HCT116 (cell line): ENCODE measurements at regions not wholly inside any gene's neighbourhood (a gene's known extent, or its start where the extent isn't known, plus 50 kb on each side); places are given as distances from the start of the nearest gene placed in this dataset.

Source experiments
- ATAC-seq: fragments of 200-7000 bp; cut with Tn5 transposase; 2 replicates; pipeline ENCODE4 v1.9.1; 2020; ENCODE audit warnings: mild to moderate bottlenecking, moderate library complexity
- BruUV-seq: library from RNA; stranded (reverse); fragments of 400-500 nt; replicated peaks from 2 replicates; lab custom pipeline; 2021; lab: Mats Ljungman, UMichigan
- CTCF ChIA-PET: fragments of 300-600 bp; sonication (Branson Sonifier 250); formaldehyde crosslinking; loops from one replicate; lab custom pipeline; 2021; ENCODE audit warnings: antibody characterized with exemption; lab: Charles Lee
- POLR2A ChIA-PET: fragments of 300-600, 350-600 bp; sonication (Branson Sonifier 250); formaldehyde crosslinking; loops from one replicate; lab custom pipeline; 2021; ENCODE audit warnings: antibody characterized with exemption; lab: Charles Lee
- RAD21 ChIA-PET, 2 experiments: fragments of 300-600 bp; sonication (Branson Sonifier 250); formaldehyde crosslinking; loops; one replicate each; lab custom pipeline; 2023; ENCODE audit warnings: low total read pairs in 2 of 2; ENCODE audit not compliant: uncharacterized antibody in 2 of 2, unreplicated experiment in 2 of 2, low non-redundant PET in 1 of 2; lab: Charles Lee
- DNase-seq: peaks from one replicate; pipeline ENCODE4 v3.0.0-alpha.2; 2010; ENCODE audit warnings: low read depth, low spot score
- H2AFZ ChIP-seq: fragments of 200-600 bp; shearing (Covaris generic), sonication (generic); 2 replicates; pipeline ENCODE4 v1.6.1; 2017; ENCODE audit warnings: low read depth, mixed run types, mixed read lengths, antibody characterized with exemption, low read length; ENCODE audit not compliant: poor library complexity, severe bottlenecking
- H3K27ac ChIP-seq: 2 replicates; pipeline ENCODE4 v1.5.1; 2012; ENCODE audit warnings: low read depth, low read length
- H3K27me3 ChIP-seq: fragments of 200-600 bp; sonication (generic); 2 replicates; pipeline ENCODE4 v1.6.1; 2016; ENCODE audit warnings: mixed run types, low read length, mixed read lengths; ENCODE audit not compliant: insufficient read depth
- H3K36me3 ChIP-seq, 2 experiments: fragments of 200-500 bp in 1 of 2; fragments of 200-600 bp in 1 of 2; sonication (Bioruptor generic) in 1 of 2; sonication (generic) in 1 of 2; 2 replicates each; pipeline versions ENCODE4 v1.5.1 to v1.6.1; 2014 to 2016; ENCODE audit warnings: low read length in 2 of 2, inconsistent platforms in 1 of 2, mixed read lengths in 1 of 2, mixed run types in 1 of 2; ENCODE audit not compliant: insufficient read depth in 2 of 2, control insufficient read depth in 1 of 2
- H3K4me1 ChIP-seq, 2 experiments: fragments of 200-600 bp in 1 of 2; sonication (generic) in 1 of 2; 2 replicates each; pipeline versions ENCODE4 v1.5.1 to v1.6.1; 2012 to 2017; ENCODE audit warnings: low read length in 2 of 2, inconsistent platforms in 1 of 2, mild to moderate bottlenecking in 1 of 2, mixed read lengths in 1 of 2, mixed run types in 1 of 2, moderate library complexity in 1 of 2; ENCODE audit not compliant: insufficient read depth in 2 of 2, control insufficient read depth in 1 of 2
- H3K4me2 ChIP-seq: fragments of 200-600 bp; sonication (generic); 2 replicates; pipeline ENCODE4 v1.6.1; 2017; ENCODE audit warnings: mixed run types, low read length, mixed read lengths
- H3K4me3 ChIP-seq, 2 experiments: fragments of 200-600 bp in 1 of 2; sonication (generic) in 1 of 2; replicated peaks in 1 of 2; 2 replicates each; pipeline ENCODE4 v1.5.1; 2011 to 2016; ENCODE audit warnings: low read length in 2 of 2, control low read depth in 1 of 2, low read depth in 1 of 2, mild to moderate bottlenecking in 1 of 2, mixed read lengths in 1 of 2, mixed run types in 1 of 2
- H3K79me2 ChIP-seq: fragments of 200-600 bp; sonication (generic); 2 replicates; pipeline ENCODE4 v1.6.1; 2017; ENCODE audit warnings: mild to moderate bottlenecking, mixed run types, low read length, moderate library complexity, mixed read lengths; ENCODE audit not compliant: insufficient read depth
- H3K9ac ChIP-seq: fragments of 200-600 bp; sonication (generic); 2 replicates; pipeline ENCODE4 v1.6.1; 2016; ENCODE audit warnings: low read length, mixed read lengths
- H3K9me2 ChIP-seq: fragments of 200-600 bp; sonication (generic), shearing (Covaris generic); 2 replicates; pipeline ENCODE4 v1.6.1; 2017; ENCODE audit warnings: mixed run types, mild to moderate bottlenecking, moderate library complexity; ENCODE audit not compliant: insufficient read depth
- H3K9me3 ChIP-seq, 2 experiments: fragments of 200-500 bp in 1 of 2; fragments of 200-600 bp in 1 of 2; sonication (Bioruptor generic) in 1 of 2; sonication (generic) in 1 of 2; 2 replicates each; pipeline ENCODE4 v1.6.1; 2014 to 2017; ENCODE audit warnings: low read length in 2 of 2, mixed read lengths in 2 of 2, inconsistent platforms in 1 of 2, low read depth in 1 of 2, mild to moderate bottlenecking in 1 of 2, mixed run types in 1 of 2, moderate library complexity in 1 of 2; ENCODE audit not compliant: control insufficient read depth in 1 of 2, insufficient read depth in 1 of 2
- H4K20me1 ChIP-seq: fragments of 200-600 bp; sonication (generic), shearing (Covaris generic); 2 replicates; pipeline ENCODE4 v1.6.1; 2017; ENCODE audit warnings: mixed run types, mild to moderate bottlenecking, moderate library complexity; ENCODE audit not compliant: insufficient read depth
- CEBPB ChIP-seq: IDR thresholded peaks from 2 replicates; pipeline ENCODE4 v1.6.1; 2012; ENCODE audit warnings: low read depth
- CTCF ChIP-seq, 3 experiments: fragments of 200-600 bp in 1 of 3; sonication (generic) in 1 of 3; IDR thresholded peaks in 2 of 3; conservative IDR thresholded peaks in 1 of 3; 2 replicates each; pipeline ENCODE4 v1.5.1; 2012 to 2017; ENCODE audit warnings: low read depth in 2 of 3, low read length in 2 of 3, antibody characterized with exemption in 1 of 3, borderline replicate concordance in 1 of 3, control low read depth in 1 of 3, mild to moderate bottlenecking in 1 of 3, mixed read lengths in 1 of 3, mixed run types in 1 of 3, moderate library complexity in 1 of 3; ENCODE audit not compliant: insufficient read depth in 1 of 3
- EGR1 ChIP-seq: IDR thresholded peaks from 2 replicates; pipeline ENCODE4 v1.6.1; 2012; ENCODE audit warnings: low read depth
- ELF1 ChIP-seq: IDR thresholded peaks from 2 replicates; pipeline ENCODE4 v1.6.1; 2012; ENCODE audit warnings: low read depth, borderline replicate concordance
- EZH2 ChIP-seq: fragments of 200-600 bp; sonication (generic); IDR thresholded peaks from 2 replicates; pipeline ENCODE4 v1.6.1; 2017; ENCODE audit warnings: antibody characterized with exemption, mixed run types
- EZH2phosphoT487 ChIP-seq: fragments of 200-600 bp; IDR thresholded peaks from 2 replicates; pipeline ENCODE4 v1.6.1; 2018; ENCODE audit warnings: antibody characterized with exemption, borderline replicate concordance
- FOSL1 ChIP-seq: IDR thresholded peaks from 2 replicates; pipeline ENCODE4 v1.6.1; 2012; ENCODE audit warnings: low read depth
- JUND ChIP-seq: IDR thresholded peaks from 2 replicates; pipeline ENCODE4 v1.6.1; 2012
- POLR2A ChIP-seq: IDR thresholded peaks from 2 replicates; pipeline ENCODE4 v1.7.0; 2011; ENCODE audit warnings: borderline replicate concordance; ENCODE audit not compliant: insufficient read depth, insufficient read length; ENCODE audit errors: extremely low read depth
- SRF ChIP-seq: IDR thresholded peaks from 2 replicates; pipeline ENCODE4 v1.6.1; 2012; ENCODE audit warnings: low read depth
- TCF7L2 ChIP-seq: IDR thresholded peaks from 2 replicates; pipeline ENCODE4 v1.7.0; 2011; ENCODE audit warnings: borderline replicate concordance, inconsistent platforms; ENCODE audit not compliant: insufficient read depth, insufficient read length; ENCODE audit errors: extremely low read depth
- YY1 ChIP-seq: IDR thresholded peaks from 2 replicates; pipeline ENCODE4 v1.6.1; 2011; ENCODE audit warnings: low read length, low read depth, moderate library complexity, mild to moderate bottlenecking; ENCODE audit not compliant: insufficient replicate concordance; ENCODE audit errors: extremely low read depth
- ZBTB33 ChIP-seq: IDR thresholded peaks from 2 replicates; pipeline ENCODE4 v1.6.1; 2011; ENCODE audit warnings: mild to moderate bottlenecking, low read length, moderate library complexity; ENCODE audit not compliant: insufficient replicate concordance; ENCODE audit errors: extremely low read depth
- ZFX ChIP-seq: fragments of 450-650 bp; IDR thresholded peaks from 2 replicates; pipeline ENCODE4 v1.6.1; 2017
- intact Hi-C: fragments of 100-400 bp; cut with micrococcal nuclease; formaldehyde crosslinking; loops from 2 replicates; pipeline ENCODE4 v1.10.0; 2022

- H3K9me3 ChIP-seq = peaks cover 0 to 9% of the 10 kb centered on the region in 2 experiments; a peak in 2 of 4 replicates
- H4K20me1 ChIP-seq = no peaks in the 10 kb centered on the region
- CTCF ChIA-PET = no interaction called here
- intact Hi-C loops = no loop called here
- RAD21 ChIA-PET = no interaction called here
- no peaks in the 10 kb centered on the region for H3K9me2 ChIP-seq
- no peak overlapping the region for H3K27ac ChIP-seq
- POLR2A ChIA-PET = no interaction called here
- H3K36me3 ChIP-seq = no peaks in the 10 kb centered on the region
- H3K79me2 ChIP-seq = no peaks in the 10 kb centered on the region
- no peaks in the 10 kb centered on the region for H3K4me1 ChIP-seq
- H2AFZ ChIP-seq = no peak overlapping the region
- TF ChIP-seq ELF1 (no peak), JUND (no peak), ZFX (no peak), FOSL1 (no peak), EZH2phosphoT487 (no peak), EZH2 (no peak), ZBTB33 (no peak), EGR1 (no peak), CTCF (IDR thresholded peaks at IDR 0.05 in 2 of 3, conservative IDR thresholded peaks at IDR 0.05 in 1 of 3; ENCODE audit: borderline replicate concordance in 1 of 3, insufficient read depth in 1 of 3, low read depth in 2 of 3, low read length in 2 of 3) (no peak), POLR2A (no peak), CEBPB (no peak), TCF7L2 (no peak), SRF (no peak), YY1 (no peak)
- H3K4me3 ChIP-seq = no peak overlapping the region
- no peak for ATAC-seq
- no peak for DNase-seq
- no peak overlapping the region for H3K4me2 ChIP-seq
- H3K9ac ChIP-seq = no peak overlapping the region
- BruUV-seq = no TSS peak
- no peaks in the 10 kb centered on the region for H3K27me3 ChIP-seq
These were observed 745.5 kb downstream of the NR2F2 start for GRCh38 chr15:97076011-97076410.
